PFSK-1 (cell line): ENCODE measurements at regions not wholly inside any gene's neighbourhood (a gene's known extent, or its start where the extent isn't known, plus 50 kb on each side); places are given as distances from the start of the nearest gene placed in this dataset.

Experiments
- FOXP2 ChIP-seq: optimal IDR thresholded peaks from 2 replicates; pipeline ENCODE3; 2011; ENCODE audit warnings: borderline replicate concordance, control low read depth, inconsistent platforms; ENCODE audit not compliant: insufficient read depth; ENCODE audit errors: extremely low read length, extremely low read depth
- POLR2AphosphoS5 ChIP-seq: IDR thresholded peaks from 2 replicates; pipeline ENCODE4 v1.6.1; 2012; ENCODE audit warnings: low read depth, mild to moderate bottlenecking, control low read depth, low read length, moderate library complexity
- SIN3A ChIP-seq: IDR thresholded peaks from 2 replicates; pipeline ENCODE4 v1.6.1; 2012; ENCODE audit warnings: mild to moderate bottlenecking, low read length, moderate library complexity, borderline replicate concordance; ENCODE audit not compliant: insufficient read depth
- TAF1 ChIP-seq: IDR thresholded peaks from 2 replicates; pipeline ENCODE4 v1.6.1; 2012; ENCODE audit warnings: low read length, control low read depth, borderline replicate concordance; ENCODE audit not compliant: insufficient read depth
- TF ChIP-seq, protein P1 (sequence below), 2 experiments: IDR thresholded peaks; 2 replicates each; pipeline versions ENCODE4 v1.6.1 to v1.8.0; 2011 to 2012; ENCODE audit warnings: low read depth in 2 of 2, low read length in 2 of 2, control low read depth in 1 of 2, inconsistent platforms in 1 of 2, mild to moderate bottlenecking in 1 of 2, moderate library complexity in 1 of 2; ENCODE audit not compliant: insufficient read depth in 1 of 2

GRCh38 chr9:108205276-108205675, 650.5 kb downstream of the ACTL7B start:
- no peak for TF ChIP-seq FOXP2
- no peak for TF ChIP-seq POLR2AphosphoS5
- TF ChIP-seq TAF1, result no peak
- TF ChIP-seq SIN3A, result no peak
- TF ChIP-seq, protein P1, sequence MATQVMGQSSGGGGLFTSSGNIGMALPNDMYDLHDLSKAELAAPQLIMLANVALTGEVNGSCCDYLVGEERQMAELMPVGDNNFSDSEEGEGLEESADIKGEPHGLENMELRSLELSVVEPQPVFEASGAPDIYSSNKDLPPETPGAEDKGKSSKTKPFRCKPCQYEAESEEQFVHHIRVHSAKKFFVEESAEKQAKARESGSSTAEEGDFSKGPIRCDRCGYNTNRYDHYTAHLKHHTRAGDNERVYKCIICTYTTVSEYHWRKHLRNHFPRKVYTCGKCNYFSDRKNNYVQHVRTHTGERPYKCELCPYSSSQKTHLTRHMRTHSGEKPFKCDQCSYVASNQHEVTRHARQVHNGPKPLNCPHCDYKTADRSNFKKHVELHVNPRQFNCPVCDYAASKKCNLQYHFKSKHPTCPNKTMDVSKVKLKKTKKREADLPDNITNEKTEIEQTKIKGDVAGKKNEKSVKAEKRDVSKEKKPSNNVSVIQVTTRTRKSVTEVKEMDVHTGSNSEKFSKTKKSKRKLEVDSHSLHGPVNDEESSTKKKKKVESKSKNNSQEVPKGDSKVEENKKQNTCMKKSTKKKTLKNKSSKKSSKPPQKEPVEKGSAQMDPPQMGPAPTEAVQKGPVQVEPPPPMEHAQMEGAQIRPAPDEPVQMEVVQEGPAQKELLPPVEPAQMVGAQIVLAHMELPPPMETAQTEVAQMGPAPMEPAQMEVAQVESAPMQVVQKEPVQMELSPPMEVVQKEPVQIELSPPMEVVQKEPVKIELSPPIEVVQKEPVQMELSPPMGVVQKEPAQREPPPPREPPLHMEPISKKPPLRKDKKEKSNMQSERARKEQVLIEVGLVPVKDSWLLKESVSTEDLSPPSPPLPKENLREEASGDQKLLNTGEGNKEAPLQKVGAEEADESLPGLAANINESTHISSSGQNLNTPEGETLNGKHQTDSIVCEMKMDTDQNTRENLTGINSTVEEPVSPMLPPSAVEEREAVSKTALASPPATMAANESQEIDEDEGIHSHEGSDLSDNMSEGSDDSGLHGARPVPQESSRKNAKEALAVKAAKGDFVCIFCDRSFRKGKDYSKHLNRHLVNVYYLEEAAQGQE (IDR thresholded peaks at IDR 0.05; ENCODE audit: insufficient read depth in 1 of 2, low read depth in 2 of 2, low read length in 2 of 2), result no peak

- TF ChIP-seq, protein P1 (IDR thresholded peaks at IDR 0.05; ENCODE audit: insufficient read depth in 1 of 2, low read depth in 2 of 2, low read length in 2 of 2), result no peak
- no peak for TF ChIP-seq SIN3A
- no peak for TF ChIP-seq TAF1
- no peak for TF ChIP-seq FOXP2
- no peak for TF ChIP-seq POLR2AphosphoS5
These were observed 657.9 kb downstream of the ACTL7B start for GRCh38 chr9:108197899-108198298.

DNA sequence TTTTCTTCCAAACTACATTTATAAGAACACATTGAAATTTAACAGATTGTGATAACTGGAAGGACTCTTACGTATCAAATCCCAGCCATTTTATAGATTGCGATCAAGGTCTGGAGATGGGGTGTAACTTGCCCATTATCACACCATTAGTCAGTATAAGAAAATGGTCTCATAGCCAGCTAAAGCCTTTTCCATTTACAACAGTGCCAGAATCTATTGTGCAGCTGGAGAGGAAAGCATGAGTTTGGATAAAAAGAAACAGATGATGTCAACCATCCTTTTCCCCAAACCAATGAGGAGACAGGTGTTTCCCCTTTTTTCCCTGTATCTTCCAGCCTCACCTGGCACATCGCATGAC, 658.8 kb downstream of the ACTL7B start:
- TF ChIP-seq FOXP2, result no peak
- no peak for TF ChIP-seq TAF1
- TF ChIP-seq SIN3A, result no peak
- no peak for TF ChIP-seq POLR2AphosphoS5
- TF ChIP-seq, protein P1 (IDR thresholded peaks at IDR 0.05; ENCODE audit: insufficient read depth in 1 of 2, low read depth in 2 of 2, low read length in 2 of 2), result no peak

- TF ChIP-seq SIN3A (no peak), FOXP2 (no peak), POLR2AphosphoS5 (no peak), TAF1 (no peak)
- TF ChIP-seq, protein P1 (IDR thresholded peaks at IDR 0.05; ENCODE audit: insufficient read depth in 1 of 2, low read depth in 2 of 2, low read length in 2 of 2), result no peak
These were observed 659.3 kb downstream of the ACTL7B start for GRCh38 chr9:108196332-108197007.

GRCh38 chr9:108194154-108194553, 661.6 kb downstream of the ACTL7B start:
- TF ChIP-seq, protein P1 (IDR thresholded peaks at IDR 0.05; ENCODE audit: insufficient read depth in 1 of 2, low read depth in 2 of 2, low read length in 2 of 2), result no peak
- TF ChIP-seq POLR2AphosphoS5, result no peak
- TF ChIP-seq TAF1, result no peak
- TF ChIP-seq FOXP2, result no peak
- TF ChIP-seq SIN3A, result no peak
